GM23338 (cell line): ENCODE measurements at regions not wholly inside any gene's neighbourhood (a gene's known extent, or its start where the extent isn't known, plus 50 kb on each side); places are given as distances from the start of the nearest gene placed in this dataset.

Experiments used
- ATAC-seq: fragments of 200-7000 bp; cut with Tn5 transposase; 3 replicates; pipeline ENCODE4 v1.9.1; 2020
- DNase-seq: peaks from one replicate; pipeline ENCODE4 v3.0.0-alpha.2; 2015; ENCODE audit warnings: low spot score
- H2AFZ ChIP-seq: fragments of 200-600 bp; sonication (generic); 2 replicates; pipeline ENCODE4 v1.8.0; 2016; ENCODE audit warnings: antibody characterized with exemption, mild to moderate bottlenecking, moderate library complexity
- H3F3A ChIP-seq: fragments of 200-600 bp; sonication (generic); replicated peaks from 2 replicates; pipeline ENCODE4 v1.8.0; 2017; ENCODE audit warnings: antibody characterized with exemption, mixed run types, low read depth
- H3K27ac ChIP-seq: fragments of 200-600 bp; sonication (generic); 2 replicates; pipeline ENCODE4 v1.6.1; 2016; ENCODE audit warnings: low read depth
- H3K27me3 ChIP-seq: fragments of 200-600 bp; sonication (generic); 2 replicates; pipeline ENCODE4 v1.8.0; 2016; ENCODE audit warnings: mild to moderate bottlenecking, mixed run types, moderate library complexity; ENCODE audit not compliant: insufficient read depth
- H3K36me3 ChIP-seq: fragments of 200-600 bp; sonication (generic); 2 replicates; pipeline ENCODE4 v1.8.0; 2016; ENCODE audit warnings: mild to moderate bottlenecking; ENCODE audit not compliant: insufficient read depth
- H3K4me1 ChIP-seq: fragments of 200-600 bp; sonication (generic); 2 replicates; pipeline ENCODE4 v1.8.0; 2016; ENCODE audit warnings: mild to moderate bottlenecking, moderate library complexity; ENCODE audit not compliant: insufficient read depth
- H3K4me2 ChIP-seq: fragments of 200-600 bp; sonication (generic); 2 replicates; pipeline ENCODE4 v1.7.1; 2017; ENCODE audit warnings: mixed run types
- H3K4me3 ChIP-seq: fragments of 200-600 bp; sonication (generic); 2 replicates; pipeline ENCODE4 v1.6.1; 2016; ENCODE audit warnings: mixed run types
- H3K79me2 ChIP-seq: fragments of 200-600 bp; sonication (generic); replicated peaks from 2 replicates; pipeline ENCODE4 v1.8.0; 2017; ENCODE audit warnings: mild to moderate bottlenecking; ENCODE audit not compliant: insufficient read depth
- H3K9me2 ChIP-seq: fragments of 200-600 bp; sonication (generic); 2 replicates; pipeline ENCODE4 v1.8.0; 2017; ENCODE audit not compliant: insufficient read depth
- H4K20me1 ChIP-seq: fragments of 200-600 bp; sonication (generic); replicated peaks from 2 replicates; pipeline ENCODE4 v1.8.0; 2017; ENCODE audit warnings: mild to moderate bottlenecking; ENCODE audit not compliant: insufficient read depth
- H3K27ac Mint-ChIP-seq: 2 replicates; pipeline ENCODE4 v1.8.0; 2020; ENCODE audit warnings: inconsistent platforms, mild to moderate bottlenecking, moderate library complexity, mixed read lengths
- H3K27me3 Mint-ChIP-seq: 3 replicates; pipeline ENCODE4 v1.8.0; 2022; ENCODE audit warnings: low read depth, mild to moderate bottlenecking, moderate library complexity, mixed read lengths, inconsistent platforms; ENCODE audit not compliant: insufficient read depth, poor library complexity
- H3K36me3 Mint-ChIP-seq: 3 replicates; pipeline ENCODE4 v1.8.0; 2021; ENCODE audit warnings: low read depth, mild to moderate bottlenecking, inconsistent platforms, moderate library complexity, mixed read lengths
- H3K4me1 Mint-ChIP-seq: 3 replicates; pipeline ENCODE4 v1.8.0; 2020; ENCODE audit warnings: mild to moderate bottlenecking, inconsistent platforms, mixed read lengths
- H3K4me3 Mint-ChIP-seq: 3 replicates; pipeline ENCODE4 v1.8.0; 2021; ENCODE audit warnings: moderate library complexity, mild to moderate bottlenecking, inconsistent platforms, mixed read lengths
- H3K9me3 Mint-ChIP-seq: 3 replicates; pipeline ENCODE4 v1.8.0; 2020; ENCODE audit warnings: moderate library complexity, mild to moderate bottlenecking, inconsistent platforms, mixed read lengths
- CREB1 ChIP-seq: fragments of 250-450 bp; sonication (Bioruptor Pico); IDR thresholded peaks from 2 replicates; pipeline ENCODE4 v1.5.0; 2020; ENCODE audit warnings: low read depth, mild to moderate bottlenecking, moderate library complexity
- CTCF ChIP-seq, 2 experiments: fragments of 200-600 bp in 1 of 2; sonication (generic) in 1 of 2; conservative IDR thresholded peaks; 2 replicates each; pipeline versions ENCODE4 v1.5.1 to v1.6.1; 2016 to 2017; ENCODE audit warnings: antibody characterized with exemption in 2 of 2, low read depth in 2 of 2, mild to moderate bottlenecking in 2 of 2, moderate library complexity in 1 of 2
- ETS1 ChIP-seq: IDR thresholded peaks from 2 replicates; pipeline ENCODE4 v1.6.1; 2016; ENCODE audit warnings: antibody characterized with exemption
- EZH2 ChIP-seq: fragments of 200-600 bp; sonication (generic); IDR thresholded peaks from one replicate; pipeline ENCODE4 v1.8.0; 2017; ENCODE audit warnings: antibody characterized with exemption, mild to moderate bottlenecking, low read depth; ENCODE audit not compliant: unreplicated experiment
- EZH2phosphoT487 ChIP-seq: fragments of 200-600 bp; sonication (generic); IDR thresholded peaks from one replicate; pipeline ENCODE4 v1.8.1; 2018; ENCODE audit warnings: antibody characterized with exemption; ENCODE audit not compliant: unreplicated experiment
- JUNB ChIP-seq: IDR thresholded peaks from one replicate; pipeline ENCODE4 v1.6.1; 2016; ENCODE audit warnings: antibody characterized with exemption; ENCODE audit not compliant: unreplicated experiment
- POLR2AphosphoS5 ChIP-seq: IDR thresholded peaks from 2 replicates; pipeline ENCODE4 v1.6.1; 2016; ENCODE audit warnings: antibody characterized with exemption, low read depth
- STAT1 ChIP-seq: IDR thresholded peaks from one replicate; pipeline ENCODE4 v1.6.1; 2016; ENCODE audit warnings: antibody characterized with exemption; ENCODE audit not compliant: unreplicated experiment
- ZNF114 ChIP-seq: fragments of 250-450 bp; sonication (Bioruptor Pico); IDR thresholded peaks from 2 replicates; pipeline ENCODE4 v1.5.0; 2020; ENCODE audit warnings: mild to moderate bottlenecking, moderate library complexity
- ZNF331 ChIP-seq: fragments of 250-450 bp; sonication (Bioruptor Pico); IDR thresholded peaks from 2 replicates; pipeline ENCODE4 v1.5.0; 2020; ENCODE audit warnings: low read depth, mild to moderate bottlenecking, moderate library complexity
- ZNF462 ChIP-seq: fragments of 250-450 bp; sonication (Bioruptor Pico); IDR thresholded peaks from 2 replicates; pipeline ENCODE4 v1.5.0; 2020; ENCODE audit warnings: mild to moderate bottlenecking, moderate library complexity
- TF ChIP-seq, protein P1 (sequence below): IDR thresholded peaks from one replicate; pipeline ENCODE4 v1.6.1; 2018; ENCODE audit warnings: antibody characterized with exemption; ENCODE audit not compliant: unreplicated experiment

- no peak overlapping the region for H2AFZ ChIP-seq
- no peaks in the 10 kb centered on the region for H3K27me3 Mint-ChIP-seq
- H3F3A ChIP-seq: 0 out of 2 replicates have a peak, but pooled peaks cover 4% of the 10 kb centered on the region
- peaks cover 17% of the 10 kb centered on the region for H3K4me1 ChIP-seq
- H3K9me2 ChIP-seq: no peaks in the 10 kb centered on the region
- no peaks in the 10 kb centered on the region for H3K79me2 ChIP-seq
- DNase-seq (no peak), ATAC-seq (no peak)
- no peaks in the 10 kb centered on the region for H4K20me1 ChIP-seq
- no peaks in the 10 kb centered on the region for H3K36me3 Mint-ChIP-seq
- no peak overlapping the region for H3K4me3 ChIP-seq
- H3K27me3 ChIP-seq: no peaks in the 10 kb centered on the region
- no peak for TF ChIP-seq CREB1 (CRISPR knock-in tag)
- TF ChIP-seq STAT1: no peak
- no peak for TF ChIP-seq POLR2AphosphoS5
- TF ChIP-seq ZNF114 (CRISPR knock-in tag): no peak
- TF ChIP-seq, protein P1, sequence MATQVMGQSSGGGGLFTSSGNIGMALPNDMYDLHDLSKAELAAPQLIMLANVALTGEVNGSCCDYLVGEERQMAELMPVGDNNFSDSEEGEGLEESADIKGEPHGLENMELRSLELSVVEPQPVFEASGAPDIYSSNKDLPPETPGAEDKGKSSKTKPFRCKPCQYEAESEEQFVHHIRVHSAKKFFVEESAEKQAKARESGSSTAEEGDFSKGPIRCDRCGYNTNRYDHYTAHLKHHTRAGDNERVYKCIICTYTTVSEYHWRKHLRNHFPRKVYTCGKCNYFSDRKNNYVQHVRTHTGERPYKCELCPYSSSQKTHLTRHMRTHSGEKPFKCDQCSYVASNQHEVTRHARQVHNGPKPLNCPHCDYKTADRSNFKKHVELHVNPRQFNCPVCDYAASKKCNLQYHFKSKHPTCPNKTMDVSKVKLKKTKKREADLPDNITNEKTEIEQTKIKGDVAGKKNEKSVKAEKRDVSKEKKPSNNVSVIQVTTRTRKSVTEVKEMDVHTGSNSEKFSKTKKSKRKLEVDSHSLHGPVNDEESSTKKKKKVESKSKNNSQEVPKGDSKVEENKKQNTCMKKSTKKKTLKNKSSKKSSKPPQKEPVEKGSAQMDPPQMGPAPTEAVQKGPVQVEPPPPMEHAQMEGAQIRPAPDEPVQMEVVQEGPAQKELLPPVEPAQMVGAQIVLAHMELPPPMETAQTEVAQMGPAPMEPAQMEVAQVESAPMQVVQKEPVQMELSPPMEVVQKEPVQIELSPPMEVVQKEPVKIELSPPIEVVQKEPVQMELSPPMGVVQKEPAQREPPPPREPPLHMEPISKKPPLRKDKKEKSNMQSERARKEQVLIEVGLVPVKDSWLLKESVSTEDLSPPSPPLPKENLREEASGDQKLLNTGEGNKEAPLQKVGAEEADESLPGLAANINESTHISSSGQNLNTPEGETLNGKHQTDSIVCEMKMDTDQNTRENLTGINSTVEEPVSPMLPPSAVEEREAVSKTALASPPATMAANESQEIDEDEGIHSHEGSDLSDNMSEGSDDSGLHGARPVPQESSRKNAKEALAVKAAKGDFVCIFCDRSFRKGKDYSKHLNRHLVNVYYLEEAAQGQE: no peak
- TF ChIP-seq ZNF331 (CRISPR knock-in tag): no peak
- no peak for TF ChIP-seq ETS1
- no peak for TF ChIP-seq ZNF462 (CRISPR knock-in tag)
- no peak for TF ChIP-seq CTCF (conservative IDR thresholded peaks at IDR 0.05; ENCODE audit: low read depth in 2 of 2)
- TF ChIP-seq JUNB: no peak
- TF ChIP-seq EZH2phosphoT487: no peak
- TF ChIP-seq EZH2: no peak
- H3K4me2 ChIP-seq: no peak overlapping the region
- no peaks in the 10 kb centered on the region for H3K36me3 ChIP-seq
- H3K4me3 Mint-ChIP-seq: no peak overlapping the region
- H3K4me1 Mint-ChIP-seq: peaks cover 30% of the 10 kb centered on the region
- no peak overlapping the region for H3K27ac ChIP-seq
- H3K27ac Mint-ChIP-seq: no peak overlapping the region
- no peaks in the 10 kb centered on the region for H3K9me3 Mint-ChIP-seq
These were observed 59.6 kb upstream of the CREB1 start for GRCh38 chr2:207469943-207470729.
